Mammary epithelial cell (primary cell): ENCODE measurements at regions not wholly inside any gene's neighbourhood (a gene's known extent, or its start where the extent isn't known, plus 50 kb on each side); places are given as distances from the start of the nearest gene placed in this dataset.
"Not testable (repeated sequence)": the region's sequence is repeated elsewhere in the genome, so short reads cannot be mapped to it uniquely, and the experiment has no call there.

Experiments used
- CTCF ChIP-seq, 2 donors: IDR thresholded peaks in 1 of 2; conservative IDR thresholded peaks in 1 of 2; 2 replicates each; pipeline ENCODE4 v1.5.1; 2011 to 2012; ENCODE audit warnings: inconsistent platforms in 2 of 2, low read length in 2 of 2, mild to moderate bottlenecking in 2 of 2, control low read depth in 1 of 2, low read depth in 1 of 2; ENCODE audit not compliant: insufficient read depth in 1 of 2; ENCODE audit errors: extremely low read depth in 1 of 2
- EZH2 ChIP-seq: IDR thresholded peaks from 2 replicates; pipeline ENCODE4 v1.6.1; 2012; ENCODE audit warnings: low read length, inconsistent platforms, borderline replicate concordance

GRCh38 chr9:41356588-41357349 lies 167.7 kb upstream of the ZNG1F start:
- TF ChIP-seq CTCF (conservative IDR thresholded peaks at IDR 0.05 in 1 of 2, IDR thresholded peaks at IDR 0.05 in 1 of 2; ENCODE audit: extremely low read depth in 1 of 2, insufficient read depth in 1 of 2, low read depth in 1 of 2, low read length in 2 of 2); EZH2: not testable (repeated sequence)
